Activated B cell treated with CpG ODN at 0.5 μM for 24 hours (primary cell): ENCODE measurements at regions not wholly inside any gene's neighbourhood (a gene's known extent, or its start where the extent isn't known, plus 50 kb on each side); places are given as distances from the start of the nearest gene placed in this dataset.

Experiments
- ATAC-seq: fragments of 200-7000 bp; cut with Tn5 transposase; one replicate; pipeline ENCODE4 v1.10.0; 2021; ENCODE audit warnings: low read depth, mild to moderate bottlenecking, moderate library complexity
- CTCF ChIA-PET: fragments of 350-600 bp; sonication (Branson Sonifier 250); formaldehyde crosslinking; loops from one replicate; lab custom pipeline; 2021; ENCODE audit warnings: antibody characterized with exemption; lab: Charles Lee
- POLR2A ChIA-PET: fragments of 350-600 bp; sonication (Branson Sonifier 250); formaldehyde crosslinking; loops from one replicate; lab custom pipeline; 2021; ENCODE audit warnings: antibody characterized with exemption; lab: Charles Lee
- DNase-seq: peaks from one replicate; pipeline ENCODE4 v3.0.0; 2022
- H3K27ac Mint-ChIP-seq: one replicate; pipeline ENCODE4 v1.8.0; 2020; ENCODE audit warnings: mixed read lengths
- H3K27me3 Mint-ChIP-seq: one replicate; pipeline ENCODE4 v1.8.0; 2021; ENCODE audit warnings: mixed read lengths
- H3K36me3 Mint-ChIP-seq: one replicate; pipeline ENCODE4 v1.8.0; 2021; ENCODE audit warnings: low read depth, mixed read lengths
- H3K4me1 Mint-ChIP-seq: one replicate; pipeline ENCODE4 v1.8.0; 2021; ENCODE audit warnings: mixed read lengths
- H3K4me3 Mint-ChIP-seq: one replicate; pipeline ENCODE4 v1.8.0; 2020; ENCODE audit warnings: mild to moderate bottlenecking, mixed read lengths
- H3K9me3 Mint-ChIP-seq: one replicate; pipeline ENCODE4 v1.8.0; 2020; ENCODE audit warnings: mixed read lengths
- intact Hi-C: fragments of 100-400 bp; cut with micrococcal nuclease; formaldehyde crosslinking; loops from one replicate; pipeline ENCODE4 v1.15.1; 2024
- TF ChIP-seq, protein P1 (sequence below): fragments of 200-600 bp; IDR thresholded peaks from one replicate; pipeline ENCODE4 v1.8.0; 2022; ENCODE audit warnings: antibody characterized with exemption, mild to moderate bottlenecking

GRCh38 chr9:117868594-117868993 is 164.4 kb downstream of the TLR4 start:
- intact Hi-C loops, result no loop called here
- Mint-ChIP-seq H3K27ac (no peak overlapping the region), H3K36me3 (no peaks in the 10 kb centered on the region), H3K27me3 (peaks cover 11% of the 10 kb centered on the region), H3K9me3 (no peaks in the 10 kb centered on the region), H3K4me3 (no peak overlapping the region), H3K4me1 (no peaks in the 10 kb centered on the region)
- CTCF ChIA-PET, result no interaction called here
- no peak for ATAC-seq
- DNase-seq, result no peak
- TF ChIP-seq, protein P1, sequence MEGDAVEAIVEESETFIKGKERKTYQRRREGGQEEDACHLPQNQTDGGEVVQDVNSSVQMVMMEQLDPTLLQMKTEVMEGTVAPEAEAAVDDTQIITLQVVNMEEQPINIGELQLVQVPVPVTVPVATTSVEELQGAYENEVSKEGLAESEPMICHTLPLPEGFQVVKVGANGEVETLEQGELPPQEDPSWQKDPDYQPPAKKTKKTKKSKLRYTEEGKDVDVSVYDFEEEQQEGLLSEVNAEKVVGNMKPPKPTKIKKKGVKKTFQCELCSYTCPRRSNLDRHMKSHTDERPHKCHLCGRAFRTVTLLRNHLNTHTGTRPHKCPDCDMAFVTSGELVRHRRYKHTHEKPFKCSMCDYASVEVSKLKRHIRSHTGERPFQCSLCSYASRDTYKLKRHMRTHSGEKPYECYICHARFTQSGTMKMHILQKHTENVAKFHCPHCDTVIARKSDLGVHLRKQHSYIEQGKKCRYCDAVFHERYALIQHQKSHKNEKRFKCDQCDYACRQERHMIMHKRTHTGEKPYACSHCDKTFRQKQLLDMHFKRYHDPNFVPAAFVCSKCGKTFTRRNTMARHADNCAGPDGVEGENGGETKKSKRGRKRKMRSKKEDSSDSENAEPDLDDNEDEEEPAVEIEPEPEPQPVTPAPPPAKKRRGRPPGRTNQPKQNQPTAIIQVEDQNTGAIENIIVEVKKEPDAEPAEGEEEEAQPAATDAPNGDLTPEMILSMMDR, result no peak
- POLR2A ChIA-PET, result no interaction called here

DNA sequence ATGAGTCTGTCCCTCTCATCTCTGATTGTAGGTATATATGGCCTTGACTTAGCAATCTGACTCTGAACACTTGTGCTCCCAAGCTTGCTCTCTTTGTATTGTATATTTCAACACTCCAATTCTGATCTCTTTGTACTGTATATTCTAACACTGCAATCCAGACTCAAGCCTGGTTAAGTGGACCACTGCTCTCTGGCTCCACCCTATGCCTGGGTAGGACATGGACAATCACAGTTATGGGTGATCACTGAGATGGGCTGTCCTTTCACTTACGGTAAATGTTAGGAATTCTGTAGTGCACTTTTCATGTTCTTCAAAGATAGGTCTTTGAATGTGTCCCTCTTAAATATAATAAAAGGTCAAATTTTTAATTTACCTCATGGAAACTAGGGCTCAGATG is 165.1 kb downstream of the TLR4 start:
- Mint-ChIP-seq H3K9me3 (no peaks in the 10 kb centered on the region), H3K27ac (no peak overlapping the region), H3K36me3 (no peaks in the 10 kb centered on the region), H3K4me1 (no peaks in the 10 kb centered on the region), H3K4me3 (no peak overlapping the region), H3K27me3 (peaks cover 13% of the 10 kb centered on the region)
- intact Hi-C loops, result no loop called here
- TF ChIP-seq, protein P1, result no peak
- DNase-seq (no peak), ATAC-seq (no peak)
- POLR2A ChIA-PET, result no interaction called here
- CTCF ChIA-PET, result no interaction called here

DNA sequence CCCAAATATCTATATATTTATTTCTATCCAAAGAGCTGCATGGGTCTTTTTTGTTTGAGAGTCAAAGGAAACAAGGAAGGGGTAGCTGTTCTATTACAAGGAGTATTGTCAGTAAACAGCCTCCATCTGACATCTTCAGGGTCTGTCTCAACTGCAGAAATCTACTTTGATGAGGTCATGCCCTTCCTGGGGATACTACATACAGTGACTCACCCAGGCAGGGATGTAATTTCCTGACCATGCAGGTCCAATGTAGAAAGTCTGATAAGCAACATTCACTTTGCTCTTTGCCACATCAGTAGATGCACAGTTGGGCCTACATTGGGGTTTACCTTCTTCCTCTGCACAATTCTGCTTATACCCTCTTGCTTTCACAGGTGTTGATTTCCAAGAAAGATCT is 165.5 kb downstream of the TLR4 start:
- ATAC-seq, result no peak
- no peaks in the 10 kb centered on the region for H3K9me3 Mint-ChIP-seq
- peaks cover 12% of the 10 kb centered on the region for H3K27me3 Mint-ChIP-seq
- DNase-seq, result no peak
- TF ChIP-seq, protein P1, result no peak
- H3K36me3 Mint-ChIP-seq, result no peaks in the 10 kb centered on the region
- H3K4me3 Mint-ChIP-seq, result no peak overlapping the region
- no peak overlapping the region for H3K27ac Mint-ChIP-seq
- CTCF ChIA-PET, result no interaction called here
- POLR2A ChIA-PET, result no interaction called here
- intact Hi-C loops, result no loop called here
- H3K4me1 Mint-ChIP-seq, result no peaks in the 10 kb centered on the region

DNA sequence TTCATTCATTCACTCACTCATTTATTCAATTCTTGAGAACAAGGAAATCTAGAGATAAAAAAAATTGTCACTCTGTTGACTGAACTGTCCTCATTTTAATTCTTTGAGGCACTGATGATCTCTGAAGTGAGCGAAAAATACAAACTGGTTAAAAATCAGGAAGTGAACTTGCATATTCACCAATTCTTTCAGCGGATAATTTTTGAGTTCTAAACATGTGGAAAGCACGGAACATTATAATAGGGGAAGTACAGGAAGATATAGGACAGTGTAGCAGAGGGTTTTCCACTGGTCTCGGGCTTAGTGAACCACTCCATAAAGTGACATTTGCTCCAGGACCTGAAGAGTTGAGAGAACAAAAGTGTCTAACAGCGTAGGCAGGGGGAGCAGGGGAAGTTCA is 169.5 kb downstream of the TLR4 start:
- ATAC-seq, result no peak
- Mint-ChIP-seq H3K4me1 (no peaks in the 10 kb centered on the region), H3K27ac (no peak overlapping the region), H3K9me3 (no peaks in the 10 kb centered on the region), H3K27me3 (peaks cover 20% of the 10 kb centered on the region), H3K36me3 (no peaks in the 10 kb centered on the region), H3K4me3 (no peak overlapping the region)
- no peak for DNase-seq
- POLR2A ChIA-PET, result no interaction called here
- CTCF ChIA-PET, result no interaction called here
- intact Hi-C loops, result no loop called here
- TF ChIP-seq, protein P1, result no peak

- DNase-seq (no peak), ATAC-seq (no peak)
- Mint-ChIP-seq H3K36me3 (no peaks in the 10 kb centered on the region), H3K4me1 (no peaks in the 10 kb centered on the region), H3K9me3 (no peaks in the 10 kb centered on the region), H3K4me3 (no peak overlapping the region), H3K27me3 (peaks cover 20% of the 10 kb centered on the region), H3K27ac (no peak overlapping the region)
- TF ChIP-seq, protein P1, result no peak
- ChIA-PET CTCF (no interaction called here), POLR2A (no interaction called here)
- intact Hi-C loops, result no loop called here
Measured at GRCh38 chr9:117875886-117876285, 171.7 kb downstream of the TLR4 start.
